Stimulated activated CD4-positive, alpha-beta T cell treated with anti-CD3 and anti-CD28 coated beads, TNF-alpha, amount 100 ng/mL, for 4 hours (primary cell): ENCODE measurements at regions not wholly inside any gene's neighbourhood (a gene's known extent, or its start where the extent isn't known, plus 50 kb on each side); places are given as distances from the start of the nearest gene placed in this dataset.

Experiments
- DNase-seq, 3 experiments: peaks; one replicate each; pipeline ENCODE4 v3.0.0-alpha.2; 2020; ENCODE audit warnings: low read depth in 3 of 3

DNA sequence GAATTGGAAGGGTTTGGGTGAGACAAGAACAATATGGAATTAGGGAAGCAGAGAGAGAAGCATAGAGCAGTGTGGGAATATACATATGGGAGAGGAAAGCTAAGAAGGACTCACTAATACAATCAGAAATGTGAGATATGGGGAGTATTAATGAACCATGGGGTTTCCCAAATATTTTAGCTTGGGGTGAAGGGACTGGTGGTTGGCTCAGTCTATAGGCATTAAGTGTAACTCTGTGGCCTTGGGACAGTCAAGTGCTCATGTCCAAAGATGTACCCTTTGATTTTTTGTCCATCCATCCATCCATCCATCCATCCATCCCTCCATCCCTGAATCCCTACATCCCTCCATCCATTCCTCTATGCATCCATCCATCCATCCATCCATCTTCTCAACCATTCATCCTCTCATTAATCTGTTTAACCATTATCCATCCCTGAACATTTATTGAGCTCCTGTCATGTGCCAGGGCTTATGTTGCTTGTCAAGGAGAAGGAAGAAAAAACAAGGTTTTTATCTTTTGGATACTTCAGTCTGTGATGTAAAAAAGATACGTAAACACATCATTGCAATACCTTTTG, 263.4 kb upstream of the CHD6 start:
- no peak for DNase-seq

DNA sequence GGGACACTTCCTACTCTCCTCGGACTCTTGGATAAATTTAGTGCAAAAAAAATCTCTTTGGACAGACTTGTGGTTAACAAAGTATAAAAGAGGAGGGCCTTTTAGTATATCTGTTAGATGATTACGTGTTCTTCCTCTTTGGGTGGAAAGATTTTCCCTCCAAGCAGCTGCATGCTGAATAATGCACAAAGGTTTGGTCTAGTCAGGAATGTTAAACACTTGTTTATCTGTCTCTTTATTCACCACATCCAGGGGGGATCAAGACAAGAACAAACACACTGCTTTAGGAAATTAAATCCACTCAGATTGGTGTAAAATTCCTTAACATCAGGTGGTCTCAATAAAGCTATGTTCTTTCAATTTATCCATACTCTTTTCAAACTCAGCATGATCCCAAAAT, 260.9 kb upstream of the CHD6 start:
- no peak for DNase-seq

DNA sequence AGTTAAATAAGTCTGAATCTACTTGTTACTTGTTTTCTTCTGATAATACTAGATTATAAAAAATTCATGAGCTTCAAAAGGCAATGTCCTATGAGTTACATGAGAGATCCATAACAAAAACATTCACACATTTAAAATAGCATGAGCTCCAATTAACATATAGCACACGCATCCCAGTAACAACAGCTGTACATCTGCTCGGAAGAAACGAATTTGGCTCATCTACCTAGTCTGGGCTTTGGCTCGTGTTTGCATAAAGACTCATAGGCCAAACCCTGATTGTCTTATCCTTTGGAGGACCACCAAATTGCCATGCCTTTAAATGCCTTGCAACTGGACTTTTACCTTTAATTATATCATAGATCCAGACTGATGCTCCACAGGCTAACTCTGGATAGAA, 259.7 kb upstream of the CHD6 start:
- DNase-seq, result no peak

DNA sequence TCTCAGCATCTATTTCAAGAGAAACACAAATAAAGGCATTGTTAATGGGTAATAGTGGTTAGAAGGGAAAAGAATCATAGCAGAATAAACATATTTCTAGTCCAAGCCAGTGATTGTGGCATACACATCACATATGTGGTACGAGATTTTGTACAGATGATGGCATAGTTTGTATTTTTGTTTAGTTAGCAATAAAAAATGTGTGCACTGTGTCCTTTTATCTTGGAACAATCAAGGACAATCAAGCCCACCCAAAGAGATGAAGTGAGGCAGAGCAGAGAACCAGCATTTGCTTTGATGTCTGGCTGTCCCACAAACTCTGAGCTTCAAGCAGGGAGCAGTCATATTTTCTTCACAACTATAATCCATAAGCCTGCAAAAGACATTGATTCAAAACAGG, 256.5 kb upstream of the CHD6 start:
- DNase-seq, result no peak

DNA sequence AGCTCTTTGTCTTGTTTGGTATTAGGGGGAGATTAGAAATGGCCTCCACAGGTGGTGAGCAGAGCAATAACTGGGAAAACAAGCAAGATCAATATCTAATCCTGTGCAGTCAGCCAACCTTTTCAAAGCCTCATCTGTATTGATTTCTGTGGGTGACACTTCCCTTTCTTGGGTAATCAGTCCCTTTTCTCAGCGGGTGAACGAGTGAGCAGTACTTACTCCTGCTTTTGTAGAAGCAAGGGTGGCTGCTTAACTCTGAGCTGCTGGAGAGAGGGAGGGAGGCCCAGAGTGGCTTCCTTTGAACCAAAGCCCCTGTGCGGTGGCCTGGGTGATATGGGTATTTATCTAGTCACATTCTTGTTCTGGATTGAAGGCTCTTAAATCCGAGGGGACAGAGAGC, 254.8 kb upstream of the CHD6 start:
- DNase-seq, result no peak

DNA sequence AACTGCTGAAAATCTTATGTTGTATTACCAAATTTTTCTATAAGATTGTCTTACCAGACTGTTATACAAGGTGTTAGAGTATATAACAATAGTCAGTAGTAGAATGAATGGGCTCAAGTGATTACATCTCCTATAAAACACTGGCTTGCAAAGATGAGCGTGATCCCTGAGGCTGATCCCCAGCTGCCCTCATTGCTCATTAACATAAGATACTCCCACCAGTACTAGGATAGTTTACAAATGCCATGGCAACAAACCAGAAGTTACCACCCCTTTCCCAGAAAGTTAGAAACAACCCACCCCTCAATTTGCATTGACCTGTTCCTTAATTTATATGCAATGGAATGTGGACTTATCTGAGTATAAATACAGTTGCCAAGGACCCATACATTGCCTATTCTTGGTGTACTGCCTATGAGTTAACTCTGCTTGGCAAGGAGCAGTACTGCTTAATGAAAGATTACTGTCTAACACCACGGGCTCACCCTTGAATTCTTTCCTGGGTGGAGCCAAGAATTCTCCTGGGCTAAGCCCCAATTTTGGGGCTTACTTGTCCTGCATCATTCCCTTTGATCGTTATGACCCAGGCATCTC, 252.8 kb upstream of the CHD6 start:
- no peak for DNase-seq

DNA sequence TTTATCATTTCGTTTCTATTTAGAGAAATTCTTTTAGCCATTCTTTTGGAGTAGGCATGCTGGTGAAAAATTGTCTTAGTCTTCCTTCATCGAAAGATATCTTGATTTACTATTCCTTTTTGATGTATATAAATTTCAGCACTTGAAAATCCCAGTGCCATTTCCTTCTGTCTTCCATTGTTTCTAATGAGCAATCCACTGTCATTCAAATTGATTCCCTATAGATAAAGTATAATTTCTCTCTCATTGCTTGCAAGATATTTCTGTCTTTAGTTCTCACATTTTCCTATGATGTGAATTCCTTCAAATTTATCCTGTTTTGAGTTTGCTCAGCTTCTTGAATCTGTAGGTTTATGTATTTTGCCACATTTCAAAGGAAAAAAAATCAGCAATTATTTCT, 251.1 kb upstream of the CHD6 start:
- DNase-seq, result no peak

DNA sequence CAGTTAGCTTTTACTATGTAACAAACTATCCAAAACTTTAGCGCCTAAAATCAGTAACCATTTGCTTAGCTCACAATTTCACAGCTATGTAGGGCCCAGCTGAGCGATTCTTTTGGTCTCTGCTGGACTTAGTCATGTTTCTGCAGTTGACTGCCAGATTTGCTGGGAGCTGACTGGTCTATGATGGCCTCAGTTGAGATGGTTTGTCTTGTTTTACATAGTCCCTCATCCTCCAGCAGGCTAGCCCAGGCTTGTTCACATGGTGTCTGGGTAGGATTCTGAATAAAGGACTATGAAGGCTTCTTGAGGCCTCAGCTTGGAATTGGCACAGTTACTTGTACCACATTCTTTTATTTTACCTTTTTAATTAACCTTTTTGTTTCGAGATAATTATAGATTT, 247.8 kb upstream of the CHD6 start:
- DNase-seq, result no peak

DNA sequence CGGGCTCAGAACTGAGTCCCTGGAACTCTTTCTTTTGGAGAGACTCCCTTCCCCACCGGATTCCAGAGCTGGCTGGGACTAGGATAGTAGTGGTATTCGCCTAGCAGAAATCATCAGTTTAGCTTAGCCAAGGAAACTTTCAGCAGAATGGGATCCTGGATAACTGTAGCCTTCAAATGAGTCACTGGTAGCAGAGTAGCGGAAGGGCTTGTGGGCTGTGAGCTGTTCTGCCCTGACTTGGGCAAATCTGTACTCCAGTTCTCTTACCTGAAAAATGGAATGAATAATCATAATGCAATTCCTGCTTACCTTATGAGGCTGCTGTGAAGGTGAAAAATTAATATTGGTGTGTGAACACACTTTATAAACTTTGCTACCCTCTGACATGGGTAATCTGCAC, 244.3 kb upstream of the CHD6 start:
- no peak for DNase-seq

DNA sequence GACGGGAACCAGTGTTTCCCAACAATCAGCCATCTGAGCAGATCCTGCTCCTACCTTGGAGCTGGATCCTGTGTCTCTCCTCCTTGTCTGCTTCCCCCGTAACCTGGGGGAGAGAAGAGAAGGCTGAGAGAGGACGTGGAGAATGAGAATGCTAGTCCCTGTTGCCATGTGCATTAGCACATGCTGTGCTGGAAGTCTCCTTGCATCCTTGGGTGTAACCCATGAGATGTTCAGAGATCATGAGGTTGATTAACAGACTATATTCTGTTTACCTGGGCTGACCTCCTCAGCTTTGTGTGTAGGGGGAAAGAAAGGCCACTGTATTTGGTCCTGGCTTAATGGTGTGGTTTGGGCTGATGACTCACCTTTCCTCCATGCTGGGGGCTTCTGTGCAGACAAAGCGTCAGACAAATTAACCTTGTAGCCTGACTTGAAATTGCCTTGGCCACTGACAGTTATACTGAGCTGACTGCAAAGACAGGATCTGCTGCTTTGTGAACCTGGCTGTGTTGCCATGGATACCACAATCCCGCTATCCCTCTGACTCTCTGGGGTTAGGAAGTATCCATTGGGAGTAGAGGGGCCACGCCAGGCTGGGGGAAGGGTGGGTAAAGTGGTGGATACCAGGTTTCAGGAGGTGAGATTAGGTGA, 243.7 kb upstream of the CHD6 start:
- no peak for DNase-seq

DNA sequence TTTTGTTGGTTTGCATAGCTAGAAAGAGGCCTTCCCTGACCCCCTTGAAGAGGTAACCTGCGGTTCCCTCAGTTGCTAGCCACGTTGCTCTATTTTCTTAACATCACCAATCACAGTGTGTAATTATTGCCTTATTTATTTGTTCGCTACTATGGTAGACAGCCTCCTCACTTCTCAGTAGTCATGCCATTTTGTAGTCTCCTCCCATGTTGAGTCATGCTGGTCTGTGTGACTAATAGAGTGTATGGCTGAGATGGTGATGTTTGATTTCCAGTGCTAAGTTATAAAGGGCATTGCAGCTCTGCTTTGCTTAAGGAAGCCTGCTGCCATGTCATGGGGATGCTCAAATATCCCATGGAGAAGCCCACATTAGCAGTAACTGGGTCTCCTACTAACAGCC, 236.6 kb upstream of the CHD6 start:
- no peak for DNase-seq

DNA sequence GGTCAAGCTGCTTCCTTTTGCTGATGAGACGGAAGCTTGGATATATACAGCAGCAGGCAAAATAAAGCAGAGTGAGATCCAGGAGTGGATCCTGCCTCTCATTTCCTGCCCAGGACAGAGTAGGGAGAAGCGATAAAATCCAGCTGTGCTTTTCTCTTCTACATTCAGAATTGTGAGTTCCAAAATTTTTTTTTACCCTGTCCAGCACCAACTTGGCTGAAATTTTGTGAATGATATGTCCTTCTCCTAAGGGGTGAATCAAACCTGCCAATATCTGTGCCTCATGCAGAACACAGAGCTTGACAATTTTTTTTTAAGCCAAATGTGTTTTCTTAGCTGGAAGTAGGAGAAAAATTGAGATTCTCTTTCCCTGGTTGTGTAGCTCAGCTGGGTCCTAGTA, 235.6 kb upstream of the CHD6 start:
- no peak for DNase-seq

DNA sequence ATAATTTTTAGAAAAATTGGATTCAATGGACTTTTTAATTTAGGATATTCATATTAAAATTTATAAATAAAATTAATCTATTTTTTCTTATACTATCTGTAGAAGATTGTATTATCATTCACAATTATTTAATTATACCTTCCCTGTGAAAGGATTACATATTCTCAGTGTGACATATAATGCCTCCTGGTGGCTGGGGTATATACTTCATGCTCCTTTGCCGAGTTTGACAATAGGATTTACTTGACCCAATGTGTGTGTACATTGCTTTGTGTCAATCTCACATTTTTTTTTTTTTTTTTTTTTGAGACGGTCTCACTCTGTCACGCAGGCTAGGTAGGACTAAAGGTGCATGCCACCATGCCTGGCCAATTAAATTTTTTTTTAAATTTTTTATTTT, 230.0 kb upstream of the CHD6 start:
- no peak for DNase-seq

DNA sequence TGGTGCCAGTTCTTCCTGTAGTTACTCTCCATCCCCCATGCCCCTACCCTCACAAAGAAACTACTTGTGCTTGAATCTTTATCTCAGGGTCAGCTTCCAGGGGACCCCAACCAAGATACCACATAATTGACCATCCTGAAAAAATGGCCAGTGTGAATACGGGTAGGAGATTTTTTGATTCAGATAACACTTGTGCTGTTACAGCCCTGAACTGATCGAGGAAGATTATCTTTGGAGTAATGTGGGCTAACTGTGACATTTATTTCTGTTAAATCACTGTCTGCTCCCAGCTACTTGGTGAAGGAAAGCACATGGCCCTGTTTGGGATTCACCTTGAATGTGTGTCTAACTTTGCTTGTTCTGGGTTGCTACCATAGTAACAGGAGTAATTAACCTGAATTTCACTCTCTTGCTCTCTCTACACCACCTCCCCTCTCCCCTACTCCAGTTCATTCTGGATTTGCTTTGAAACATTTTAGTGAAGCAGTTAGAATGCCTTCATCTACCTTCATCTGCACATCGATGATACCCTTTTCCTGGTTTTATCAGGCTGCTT, 219.6 kb upstream of the CHD6 start:
- no peak for DNase-seq

DNA sequence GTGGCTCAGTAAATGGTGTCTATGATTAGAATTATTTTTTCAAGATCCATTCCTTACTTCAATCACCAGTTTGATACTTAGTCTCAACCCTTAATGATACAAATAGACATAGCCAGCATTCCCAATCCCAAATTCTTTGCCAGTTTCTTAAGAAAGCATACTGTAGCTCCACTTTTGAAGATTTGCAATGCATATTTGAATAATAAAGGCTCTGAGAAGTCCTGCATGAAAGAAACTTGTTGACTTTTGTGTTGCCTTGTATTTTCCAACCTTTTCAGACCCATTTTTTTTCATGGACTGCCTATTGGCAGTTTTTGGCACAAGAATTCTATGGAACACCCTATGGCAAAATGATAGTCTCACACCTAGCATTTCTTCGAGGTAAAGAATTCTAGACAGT, 215.6 kb upstream of the CHD6 start:
- DNase-seq, result no peak

DNA sequence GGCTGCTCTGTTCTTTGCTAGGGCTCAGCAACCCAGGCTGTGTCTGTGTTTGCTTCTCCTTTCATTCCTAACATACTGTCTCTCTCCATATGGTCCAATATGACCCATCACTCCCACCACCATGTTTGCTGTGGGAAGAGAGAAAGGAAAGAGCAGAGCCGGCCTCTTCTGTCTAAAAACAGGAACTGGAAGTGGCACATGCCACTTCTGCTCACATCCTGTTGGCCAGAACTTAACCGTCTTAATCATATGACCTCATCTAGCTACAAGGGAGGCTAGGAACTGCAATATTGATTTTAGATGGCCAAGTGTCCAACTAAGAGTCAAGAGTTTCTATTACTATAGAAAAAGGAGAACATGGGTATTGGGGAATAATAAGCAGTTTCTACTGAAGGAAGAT, 212.5 kb upstream of the CHD6 start:
- DNase-seq, result no peak

DNA sequence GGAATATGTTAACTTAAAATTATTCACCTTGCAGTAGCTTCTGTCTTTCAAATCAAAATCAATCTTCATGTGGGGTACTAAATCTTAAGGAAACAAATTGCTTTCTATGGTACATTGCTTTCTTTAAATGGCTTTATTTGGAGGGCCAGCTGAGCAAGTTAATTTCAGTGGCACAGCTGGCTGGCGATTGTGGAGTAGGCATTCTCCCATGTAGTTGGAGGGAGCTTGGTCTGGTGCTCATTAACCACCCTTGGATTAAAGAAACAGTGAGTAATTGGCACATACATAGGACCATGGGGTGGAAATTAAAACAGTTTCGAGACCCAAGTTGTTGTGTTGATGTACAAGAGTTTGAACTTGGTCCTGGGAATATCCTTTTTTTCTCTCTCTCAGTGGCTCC, 201.3 kb upstream of the CHD6 start:
- no peak for DNase-seq

DNA sequence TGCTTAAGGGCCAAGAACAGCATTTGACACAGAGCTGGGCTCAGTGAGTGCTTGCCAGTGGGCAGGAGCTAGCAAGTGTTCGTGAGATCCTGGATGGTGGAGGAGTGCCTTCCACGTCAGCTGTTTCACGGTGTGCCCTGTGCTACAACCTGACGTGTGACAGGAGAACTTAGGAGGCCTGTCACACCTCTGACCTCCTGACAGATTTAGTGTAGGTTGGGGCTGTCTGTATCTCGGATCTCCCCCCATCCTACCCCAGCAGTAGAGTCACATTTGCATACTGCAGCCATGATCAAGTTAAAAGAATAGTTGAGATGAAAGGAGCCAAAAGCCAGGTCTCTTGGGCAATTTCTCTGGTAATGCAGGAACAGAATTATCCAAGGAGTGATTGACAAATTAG, 200.8 kb upstream of the CHD6 start:
- DNase-seq, result no peak

DNA sequence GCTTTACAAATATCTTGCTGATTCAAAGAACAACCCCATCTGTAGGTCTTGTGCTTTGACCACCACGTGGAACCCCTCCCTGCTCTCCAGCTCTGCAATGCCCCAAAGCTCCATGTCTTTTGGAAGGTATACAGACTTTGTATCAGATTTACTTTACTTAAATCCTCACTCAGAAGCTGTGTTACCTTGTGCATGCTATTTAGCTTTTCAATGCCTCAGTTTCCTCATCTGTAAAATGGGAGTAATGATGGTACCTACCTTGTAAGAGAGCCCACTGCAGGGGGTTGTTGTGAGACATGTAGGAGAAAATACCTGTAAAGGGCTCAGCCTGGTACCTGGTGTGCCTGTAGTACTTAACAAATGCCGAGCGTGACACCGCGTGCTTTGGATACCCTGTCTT, 200.2 kb upstream of the CHD6 start:
- no peak for DNase-seq

DNA sequence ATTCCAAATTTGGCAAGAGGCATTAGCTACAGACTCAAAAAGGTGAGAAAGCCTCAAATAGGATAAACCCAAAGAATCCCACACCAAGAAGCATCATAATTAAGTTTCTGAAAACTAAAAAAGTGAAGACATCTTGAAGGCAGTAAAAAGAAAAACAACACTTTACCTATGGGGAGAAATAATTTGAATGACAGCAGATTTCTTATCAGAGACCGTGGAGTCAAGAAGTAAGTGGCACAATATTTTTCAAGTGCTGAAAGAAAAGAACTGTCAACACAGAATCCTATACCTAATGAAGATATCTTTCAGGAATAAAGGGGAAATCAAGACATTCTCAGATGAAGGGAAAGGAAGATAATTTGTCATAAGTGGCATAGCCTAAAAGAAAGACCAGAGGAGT, 193.3 kb upstream of the CHD6 start:
- DNase-seq, result no peak

DNA sequence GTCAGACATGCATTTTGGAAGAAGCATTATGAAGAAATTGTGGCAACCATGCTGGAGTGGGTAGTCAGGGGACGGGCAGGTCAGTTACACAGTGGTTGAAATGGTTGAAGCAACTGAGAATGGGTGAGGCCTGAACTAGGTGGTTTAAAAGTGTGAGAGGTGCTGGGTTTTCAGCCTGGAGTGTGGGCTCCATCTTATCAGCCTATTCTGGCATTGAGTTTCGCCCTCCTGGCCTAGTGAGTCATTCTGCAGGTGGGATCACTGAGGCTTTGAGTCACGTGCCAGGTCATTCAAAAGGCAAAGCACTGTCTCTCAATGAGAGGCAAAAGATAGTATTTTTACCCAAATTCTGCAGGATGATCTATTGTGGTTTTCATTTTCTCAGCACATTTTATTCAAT, 181.9 kb upstream of the CHD6 start:
- DNase-seq, result no peak

DNA sequence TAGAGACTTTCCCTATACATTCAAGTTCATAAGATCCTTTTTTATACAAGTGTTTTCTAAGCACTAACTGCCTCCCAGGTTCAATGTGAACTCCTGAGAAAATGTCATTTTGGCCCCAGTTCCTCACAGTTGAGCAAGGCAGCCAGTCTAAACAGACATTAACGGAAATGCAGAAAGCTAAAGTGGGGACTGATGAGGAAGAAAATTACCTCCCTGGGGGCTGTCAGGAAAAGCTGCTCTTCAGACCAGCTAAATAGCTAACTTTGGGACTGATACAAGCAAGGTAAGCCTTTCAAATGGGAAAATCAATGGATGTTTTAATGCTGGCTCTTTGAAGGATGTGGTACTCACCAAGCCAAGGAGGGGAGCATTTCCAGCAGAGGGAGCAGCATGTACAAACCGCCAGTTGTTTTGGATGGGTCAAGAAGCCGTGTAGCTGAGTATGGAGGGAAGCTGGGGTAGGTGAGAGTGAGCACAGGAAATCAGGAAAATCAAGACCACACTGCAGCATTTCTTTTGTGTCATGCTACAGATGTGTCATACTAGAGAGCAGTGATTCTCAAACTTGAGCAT, 180.8 kb upstream of the CHD6 start:
- DNase-seq, result no peak

DNA sequence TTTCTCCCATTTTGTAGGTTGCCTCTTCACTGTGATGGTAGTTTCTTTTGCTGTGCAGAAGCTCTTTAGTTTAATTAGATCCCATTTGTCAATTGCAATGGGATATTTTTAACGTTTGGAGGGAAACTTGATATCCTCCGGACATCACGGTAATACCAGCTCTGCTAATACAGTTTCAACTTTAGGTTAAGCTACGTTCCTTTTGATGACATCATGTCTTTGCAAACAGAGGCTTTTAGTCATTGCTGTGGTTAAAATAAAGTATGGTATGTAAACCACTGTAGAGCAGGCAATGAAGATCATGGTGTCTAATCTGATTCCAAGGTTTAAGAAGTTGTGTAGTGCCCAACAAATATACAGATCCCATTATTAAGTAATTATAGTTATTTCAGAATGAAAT, 168.0 kb upstream of the CHD6 start:
- DNase-seq, result no peak
